GM19351 (cell line): ENCODE measurements at regions not wholly inside any gene's neighbourhood (a gene's known extent, or its start where the extent isn't known, plus 50 kb on each side); places are given as distances from the start of the nearest gene placed in this dataset.
"Not testable (repeated sequence)": the region's sequence is repeated elsewhere in the genome, so short reads cannot be mapped to it uniquely, and the experiment has no call there.

Experiments used
- ATAC-seq: cut with Tn5 transposase; IDR thresholded peaks from one replicate; pipeline ENCODE4 v1.9.1; 2021; ENCODE audit warnings: mild to moderate bottlenecking, moderate library complexity; ENCODE audit not compliant: unreplicated experiment

- no peak for ATAC-seq
Measured at GRCh38 chr21:13827201-13827600, 217.6 kb downstream of the POTED start.

- ATAC-seq, result not testable (repeated sequence)
Measured at GRCh38 chr21:13826511-13826910, 216.9 kb downstream of the POTED start.

- ATAC-seq, result not testable (repeated sequence)
Measured at GRCh38 chr21:13825218-13825778, 215.7 kb downstream of the POTED start.

- not testable (repeated sequence) for ATAC-seq
Measured at GRCh38 chr21:13820286-13820685, 210.7 kb downstream of the POTED start.

- not testable (repeated sequence) for ATAC-seq
Measured at GRCh38 chr21:13812191-13812590, 202.6 kb downstream of the POTED start.

- ATAC-seq, result not testable (repeated sequence)
Measured at GRCh38 chr21:13810559-13810958, 201.0 kb downstream of the POTED start.

GRCh38 chr21:13806444-13806843, 196.9 kb downstream of the POTED start:
- not testable (repeated sequence) for ATAC-seq

GRCh38 chr21:13802757-13803156, 193.2 kb downstream of the POTED start:
- ATAC-seq, result not testable (repeated sequence)
